ENCODE measurements at regions not wholly inside any gene's neighbourhood (a gene's known extent, or its start where the extent isn't known, plus 50 kb on each side); places are given as distances from the start of the nearest gene placed in this dataset.

- no peak for DNase-seq (ENCODE audit: low read depth)
- TF ChIP-seq, protein P1, sequence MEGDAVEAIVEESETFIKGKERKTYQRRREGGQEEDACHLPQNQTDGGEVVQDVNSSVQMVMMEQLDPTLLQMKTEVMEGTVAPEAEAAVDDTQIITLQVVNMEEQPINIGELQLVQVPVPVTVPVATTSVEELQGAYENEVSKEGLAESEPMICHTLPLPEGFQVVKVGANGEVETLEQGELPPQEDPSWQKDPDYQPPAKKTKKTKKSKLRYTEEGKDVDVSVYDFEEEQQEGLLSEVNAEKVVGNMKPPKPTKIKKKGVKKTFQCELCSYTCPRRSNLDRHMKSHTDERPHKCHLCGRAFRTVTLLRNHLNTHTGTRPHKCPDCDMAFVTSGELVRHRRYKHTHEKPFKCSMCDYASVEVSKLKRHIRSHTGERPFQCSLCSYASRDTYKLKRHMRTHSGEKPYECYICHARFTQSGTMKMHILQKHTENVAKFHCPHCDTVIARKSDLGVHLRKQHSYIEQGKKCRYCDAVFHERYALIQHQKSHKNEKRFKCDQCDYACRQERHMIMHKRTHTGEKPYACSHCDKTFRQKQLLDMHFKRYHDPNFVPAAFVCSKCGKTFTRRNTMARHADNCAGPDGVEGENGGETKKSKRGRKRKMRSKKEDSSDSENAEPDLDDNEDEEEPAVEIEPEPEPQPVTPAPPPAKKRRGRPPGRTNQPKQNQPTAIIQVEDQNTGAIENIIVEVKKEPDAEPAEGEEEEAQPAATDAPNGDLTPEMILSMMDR (IDR thresholded peaks at IDR 0.05; ENCODE audit: low read depth, low read length): no peak
- TF ChIP-seq MYC (IDR thresholded peaks at IDR 0.05; ENCODE audit: low read depth, low read length) (no peak), POLR2A (IDR thresholded peaks at IDR 0.05; ENCODE audit: extremely low read depth, insufficient read length) (no peak)
- TF ChIP-seq, protein P2, sequence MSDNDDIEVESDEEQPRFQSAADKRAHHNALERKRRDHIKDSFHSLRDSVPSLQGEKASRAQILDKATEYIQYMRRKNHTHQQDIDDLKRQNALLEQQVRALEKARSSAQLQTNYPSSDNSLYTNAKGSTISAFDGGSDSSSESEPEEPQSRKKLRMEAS (IDR thresholded peaks at IDR 0.05; ENCODE audit: low read depth, low read length): no peak
- H3K4me3 ChIP-seq (ENCODE audit: low read depth, low read length): no peak overlapping the region
Observed at GRCh38 chr2:144229296-144229695, 290.6 kb downstream of the ZEB2 start.

GRCh38 chr2:144227427-144228105 lies 292.4 kb downstream of the ZEB2 start:
- TF ChIP-seq, protein P2 (IDR thresholded peaks at IDR 0.05; ENCODE audit: low read depth, low read length): no peak
- TF ChIP-seq, protein P1 (IDR thresholded peaks at IDR 0.05; ENCODE audit: low read depth, low read length): no peak
- no peak overlapping the region for H3K4me3 ChIP-seq (ENCODE audit: low read depth, low read length)
- DNase-seq (ENCODE audit: low read depth): no peak

DNA sequence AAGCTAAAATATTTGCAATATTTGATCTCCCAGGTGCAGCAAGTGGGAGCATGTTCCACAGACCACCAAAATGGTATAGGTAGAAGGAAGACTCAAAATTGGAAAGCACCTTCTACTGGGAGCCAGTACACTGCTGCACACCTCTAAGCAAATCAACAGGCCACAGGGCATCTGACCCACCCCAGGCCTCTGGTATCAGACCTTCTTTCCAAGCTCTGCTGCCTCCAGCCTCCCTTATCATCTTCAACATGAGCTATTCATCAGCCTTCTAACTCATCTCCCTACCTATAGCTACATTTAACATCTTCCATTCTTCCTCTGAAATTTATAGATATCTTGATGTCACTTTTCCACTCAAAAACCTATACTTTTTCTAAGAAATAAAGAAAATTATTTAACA lies 294.8 kb downstream of the ZEB2 start:
- H3K4me3 ChIP-seq (ENCODE audit: low read depth, low read length): no peak overlapping the region
- no peak for DNase-seq (ENCODE audit: low read depth)
- TF ChIP-seq POLR2A (IDR thresholded peaks at IDR 0.05; ENCODE audit: extremely low read depth, insufficient read length): no peak
- TF ChIP-seq, protein P1 (IDR thresholded peaks at IDR 0.05; ENCODE audit: low read depth, low read length): no peak
- TF ChIP-seq, protein P2 (IDR thresholded peaks at IDR 0.05; ENCODE audit: low read depth, low read length): no peak
- no peak for TF ChIP-seq MYC (IDR thresholded peaks at IDR 0.05; ENCODE audit: low read depth, low read length)

GRCh38 chr2:144224472-144224871 lies 295.4 kb downstream of the ZEB2 start:
- no peak for DNase-seq (ENCODE audit: low read depth)
- TF ChIP-seq, protein P1 (IDR thresholded peaks at IDR 0.05; ENCODE audit: low read depth, low read length): no peak
- TF ChIP-seq POLR2A (IDR thresholded peaks at IDR 0.05; ENCODE audit: extremely low read depth, insufficient read length) (no peak), MYC (IDR thresholded peaks at IDR 0.05; ENCODE audit: low read depth, low read length) (no peak)
- TF ChIP-seq, protein P2 (IDR thresholded peaks at IDR 0.05; ENCODE audit: low read depth, low read length): no peak
- no peak overlapping the region for H3K4me3 ChIP-seq (ENCODE audit: low read depth, low read length)

- H3K4me3 ChIP-seq (ENCODE audit: low read depth, low read length): no peak overlapping the region
- DNase-seq (ENCODE audit: low read depth): no peak
- TF ChIP-seq, protein P2 (IDR thresholded peaks at IDR 0.05; ENCODE audit: low read depth, low read length): no peak
- TF ChIP-seq MYC (IDR thresholded peaks at IDR 0.05; ENCODE audit: low read depth, low read length) (no peak), POLR2A (IDR thresholded peaks at IDR 0.05; ENCODE audit: extremely low read depth, insufficient read length) (no peak)
- TF ChIP-seq, protein P1 (IDR thresholded peaks at IDR 0.05; ENCODE audit: low read depth, low read length): no peak
Observed at GRCh38 chr2:144219979-144220378, 299.9 kb downstream of the ZEB2 start.
